Caco-2 (cell line): ENCODE measurements at regions not wholly inside any gene's neighbourhood (a gene's known extent, or its start where the extent isn't known, plus 50 kb on each side); places are given as distances from the start of the nearest gene placed in this dataset.

ENCODE experiments used
- BruUV-seq: library from RNA; stranded (reverse); fragments of 400-500 nt; replicated peaks from 2 replicates; lab custom pipeline; 2021; lab: Mats Ljungman, UMichigan
- CTCF ChIA-PET: fragments of 300-600 bp; sonication (Branson Sonifier 250); formaldehyde crosslinking; loops from one replicate; lab custom pipeline; 2022; ENCODE audit warnings: antibody characterized with exemption; lab: Charles Lee
- POLR2A ChIA-PET: fragments of 300-600 bp; sonication (Branson Sonifier 250); formaldehyde crosslinking; loops from one replicate; lab custom pipeline; 2022; ENCODE audit warnings: antibody characterized with exemption; lab: Charles Lee
- DNase-seq, 2 experiments: peaks; one replicate each; pipeline versions ENCODE4 v3.0.0 to v3.0.0-alpha.2; 2020 to 2022
- H3K27me3 ChIP-seq: replicated peaks from 2 replicates; pipeline ENCODE4 v1.6.0; 2011; ENCODE audit warnings: low read length; ENCODE audit not compliant: control insufficient read depth, insufficient read depth
- H3K36me3 ChIP-seq: 2 replicates; pipeline ENCODE4 v1.5.1; 2011; ENCODE audit warnings: low read length; ENCODE audit not compliant: control insufficient read depth, insufficient read depth
- H3K4me1 ChIP-seq: fragments of 250-450 bp; sonication (Bioruptor Pico); 2 replicates; pipeline ENCODE4 v1.5.1; 2020; ENCODE audit warnings: mild to moderate bottlenecking
- H3K4me3 ChIP-seq: 2 replicates; pipeline ENCODE4 v1.5.1; 2011; ENCODE audit warnings: low read depth, mild to moderate bottlenecking, control low read depth, low read length
- H3K9me3 ChIP-seq: fragments of 250-450 bp; sonication (Bioruptor Pico); 2 replicates; pipeline ENCODE4 v1.5.1; 2020; ENCODE audit warnings: mild to moderate bottlenecking, moderate library complexity
- H3K27ac Mint-ChIP-seq: one replicate; pipeline ENCODE4 v1.8.0; 2022; ENCODE audit warnings: mixed read lengths; ENCODE audit not compliant: unreplicated experiment
- H3K27me3 Mint-ChIP-seq: one replicate; pipeline ENCODE4 v1.8.0; 2022; ENCODE audit warnings: mixed read lengths; ENCODE audit not compliant: insufficient read depth, unreplicated experiment
- H3K36me3 Mint-ChIP-seq: one replicate; pipeline ENCODE4 v1.8.0; 2022; ENCODE audit warnings: mild to moderate bottlenecking, mixed read lengths; ENCODE audit not compliant: insufficient read depth, unreplicated experiment
- H3K4me1 Mint-ChIP-seq: one replicate; pipeline ENCODE4 v1.8.0; 2022; ENCODE audit warnings: low read depth, mixed read lengths; ENCODE audit not compliant: unreplicated experiment
- H3K4me3 Mint-ChIP-seq: one replicate; pipeline ENCODE4 v1.8.0; 2022; ENCODE audit warnings: mild to moderate bottlenecking, moderate library complexity, mixed read lengths; ENCODE audit not compliant: unreplicated experiment
- H3K9me3 Mint-ChIP-seq: one replicate; pipeline ENCODE4 v1.8.0; 2022; ENCODE audit warnings: mixed read lengths; ENCODE audit not compliant: unreplicated experiment
- intact Hi-C: fragments of 100-400 bp; cut with micrococcal nuclease; formaldehyde crosslinking; loops from one replicate; pipeline ENCODE4 v1.10.0; 2022; ENCODE audit not compliant: unreplicated experiment
- TF ChIP-seq, protein P1 (sequence below), 2 experiments: fragments of 200-600 bp in 1 of 2; IDR thresholded peaks; 1 replicate in 1 of 2; 2 replicates in 1 of 2; pipeline versions ENCODE4 v1.5.1 to v1.8.0; 2011 to 2022; ENCODE audit warnings: antibody characterized with exemption in 1 of 2, control low read depth in 1 of 2, inconsistent platforms in 1 of 2, low read depth in 1 of 2, low read length in 1 of 2, mild to moderate bottlenecking in 1 of 2, moderate library complexity in 1 of 2; ENCODE audit not compliant: insufficient read depth in 1 of 2, severe bottlenecking in 1 of 2, unreplicated experiment in 1 of 2

DNA sequence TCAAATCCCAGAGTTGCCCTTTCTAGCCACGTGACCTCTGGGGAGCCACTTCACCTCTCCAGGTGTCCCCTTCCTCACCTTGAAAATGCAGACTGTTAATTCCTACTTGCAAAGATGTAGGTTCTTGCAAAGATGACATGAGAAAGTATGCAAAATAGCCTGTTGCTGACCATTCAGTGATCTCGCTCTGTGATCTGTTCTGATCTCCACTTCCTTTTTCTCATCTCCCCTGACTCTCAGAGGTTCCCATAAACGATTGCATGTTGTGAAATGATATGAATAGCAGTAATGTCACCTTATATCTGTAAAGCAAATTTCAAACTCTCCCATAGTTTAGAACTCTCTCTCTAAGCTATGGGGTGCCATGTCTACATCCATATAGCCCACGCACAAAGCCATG lies 182.3 kb downstream of the TMEM132E start:
- Mint-ChIP-seq H3K36me3 (no peaks in the 10 kb centered on the region), H3K4me1 (no peaks in the 10 kb centered on the region), H3K4me3 (no peak overlapping the region), H3K27me3 (peaks cover 19% of the 10 kb centered on the region), H3K9me3 (no peaks in the 10 kb centered on the region), H3K27ac (no peak overlapping the region)
- TF ChIP-seq, protein P1, sequence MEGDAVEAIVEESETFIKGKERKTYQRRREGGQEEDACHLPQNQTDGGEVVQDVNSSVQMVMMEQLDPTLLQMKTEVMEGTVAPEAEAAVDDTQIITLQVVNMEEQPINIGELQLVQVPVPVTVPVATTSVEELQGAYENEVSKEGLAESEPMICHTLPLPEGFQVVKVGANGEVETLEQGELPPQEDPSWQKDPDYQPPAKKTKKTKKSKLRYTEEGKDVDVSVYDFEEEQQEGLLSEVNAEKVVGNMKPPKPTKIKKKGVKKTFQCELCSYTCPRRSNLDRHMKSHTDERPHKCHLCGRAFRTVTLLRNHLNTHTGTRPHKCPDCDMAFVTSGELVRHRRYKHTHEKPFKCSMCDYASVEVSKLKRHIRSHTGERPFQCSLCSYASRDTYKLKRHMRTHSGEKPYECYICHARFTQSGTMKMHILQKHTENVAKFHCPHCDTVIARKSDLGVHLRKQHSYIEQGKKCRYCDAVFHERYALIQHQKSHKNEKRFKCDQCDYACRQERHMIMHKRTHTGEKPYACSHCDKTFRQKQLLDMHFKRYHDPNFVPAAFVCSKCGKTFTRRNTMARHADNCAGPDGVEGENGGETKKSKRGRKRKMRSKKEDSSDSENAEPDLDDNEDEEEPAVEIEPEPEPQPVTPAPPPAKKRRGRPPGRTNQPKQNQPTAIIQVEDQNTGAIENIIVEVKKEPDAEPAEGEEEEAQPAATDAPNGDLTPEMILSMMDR (IDR thresholded peaks at IDR 0.05; ENCODE audit: insufficient read depth in 1 of 2, low read depth in 1 of 2, low read length in 1 of 2, severe bottlenecking in 1 of 2, unreplicated experiment in 1 of 2): no peak
- no TSS peak for BruUV-seq
- POLR2A ChIA-PET: no interaction called here
- H3K9me3 ChIP-seq: no peaks in the 10 kb centered on the region
- no peak for DNase-seq
- H3K36me3 ChIP-seq: no peaks in the 10 kb centered on the region
- intact Hi-C loops: no loop called here
- no peak overlapping the region for H3K4me3 ChIP-seq
- no peaks in the 10 kb centered on the region for H3K4me1 ChIP-seq
- H3K27me3 ChIP-seq: no peaks in the 10 kb centered on the region
- CTCF ChIA-PET: no interaction called here

DNA sequence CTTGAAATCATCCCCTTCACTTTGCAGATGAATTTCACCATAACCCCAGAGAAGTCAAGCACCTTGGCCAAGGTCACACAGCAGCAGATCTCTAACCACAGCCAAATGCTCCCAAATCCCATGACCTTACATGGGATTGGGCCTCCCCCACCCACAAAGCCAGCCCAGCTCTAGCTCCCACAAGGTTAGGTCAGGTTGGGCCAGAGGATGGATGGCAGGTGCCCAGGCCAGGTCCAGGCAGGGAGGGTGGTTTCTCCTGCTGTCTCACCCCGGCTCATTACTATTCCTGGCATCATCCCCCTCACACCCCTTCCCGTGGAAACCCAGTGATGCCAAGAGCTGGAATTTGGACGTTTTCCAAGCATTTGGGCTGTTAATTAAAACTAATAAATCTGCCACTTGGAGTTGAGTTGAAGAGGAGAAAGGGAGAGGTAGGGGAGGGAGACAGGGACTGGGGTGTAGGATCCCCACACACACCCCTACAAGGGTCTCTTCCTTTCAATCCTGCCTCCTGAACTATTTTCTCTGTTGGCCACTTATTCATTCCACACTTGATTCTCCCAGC lies 181.6 kb downstream of the TMEM132E start:
- H3K36me3 ChIP-seq: no peaks in the 10 kb centered on the region
- Mint-ChIP-seq H3K9me3 (no peaks in the 10 kb centered on the region), H3K4me1 (no peaks in the 10 kb centered on the region), H3K4me3 (no peak overlapping the region), H3K27ac (no peak overlapping the region), H3K27me3 (peaks cover 17% of the 10 kb centered on the region), H3K36me3 (no peaks in the 10 kb centered on the region)
- ChIA-PET POLR2A (no interaction called here), CTCF (no interaction called here)
- DNase-seq: peak in 1 of 2 experiments; percentile 6
- no peak overlapping the region for H3K4me3 ChIP-seq
- no peaks in the 10 kb centered on the region for H3K27me3 ChIP-seq
- no peaks in the 10 kb centered on the region for H3K9me3 ChIP-seq
- no TSS peak for BruUV-seq
- intact Hi-C loops: no loop called here
- TF ChIP-seq, protein P1 (IDR thresholded peaks at IDR 0.05; ENCODE audit: insufficient read depth in 1 of 2, low read depth in 1 of 2, low read length in 1 of 2, severe bottlenecking in 1 of 2, unreplicated experiment in 1 of 2): no peak
- no peaks in the 10 kb centered on the region for H3K4me1 ChIP-seq

DNA sequence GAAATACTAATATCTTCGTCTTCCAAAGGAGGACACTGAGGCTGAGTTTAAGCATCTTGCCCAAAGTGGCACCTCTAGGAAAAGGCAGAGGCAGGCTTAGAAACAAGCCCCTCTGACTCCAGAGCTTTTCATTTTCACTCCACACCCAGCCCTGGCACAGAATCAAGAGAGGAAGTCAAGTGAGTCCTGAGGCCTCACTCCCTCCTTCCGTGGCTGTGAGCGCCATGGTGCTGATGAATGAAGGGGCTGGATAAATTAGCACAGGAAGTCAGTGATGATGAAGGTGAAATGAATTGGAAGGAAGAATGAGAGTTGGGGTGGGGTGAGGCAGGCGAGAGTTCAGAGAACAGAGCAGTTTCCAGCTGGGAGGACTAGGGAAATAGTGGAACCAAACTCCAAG lies 179.3 kb downstream of the TMEM132E start:
- Histone ChIP-seq H3K4me1 (no peaks in the 10 kb centered on the region), H3K27me3 (no peaks in the 10 kb centered on the region; the same call in 1 of the 2 replicates), H3K4me3 (no peak overlapping the region), H3K9me3 (no peaks in the 10 kb centered on the region), H3K36me3 (no peaks in the 10 kb centered on the region)
- intact Hi-C loops: no loop called here
- H3K9me3 Mint-ChIP-seq: no peaks in the 10 kb centered on the region
- DNase-seq: no peak
- H3K36me3 Mint-ChIP-seq: no peaks in the 10 kb centered on the region
- ChIA-PET POLR2A (no interaction called here), CTCF (no interaction called here)
- no peaks in the 10 kb centered on the region for H3K4me1 Mint-ChIP-seq
- H3K27me3 Mint-ChIP-seq: peaks cover 26% of the 10 kb centered on the region
- BruUV-seq: no TSS peak
- H3K27ac Mint-ChIP-seq: no peak overlapping the region
- TF ChIP-seq, protein P1 (IDR thresholded peaks at IDR 0.05; ENCODE audit: insufficient read depth in 1 of 2, low read depth in 1 of 2, low read length in 1 of 2, severe bottlenecking in 1 of 2, unreplicated experiment in 1 of 2): no peak
- H3K4me3 Mint-ChIP-seq: no peak overlapping the region
